Kidney capillary endothelial cell (primary cell): ENCODE measurements at regions not wholly inside any gene's neighbourhood (a gene's known extent, or its start where the extent isn't known, plus 50 kb on each side); places are given as distances from the start of the nearest gene placed in this dataset.
"Not testable (repeated sequence)": the region's sequence is repeated elsewhere in the genome, so short reads cannot be mapped to it uniquely, and the experiment has no call there.

Experiments
- DNase-seq: peaks from one replicate; pipeline ENCODE4 v3.0.0-alpha.2; 2018; ENCODE audit warnings: low spot score

- DNase-seq = no peak
Observed at GRCh38 chr20:29296256-29297230, 1960.9 kb upstream of the DEFB115 start.

DNA sequence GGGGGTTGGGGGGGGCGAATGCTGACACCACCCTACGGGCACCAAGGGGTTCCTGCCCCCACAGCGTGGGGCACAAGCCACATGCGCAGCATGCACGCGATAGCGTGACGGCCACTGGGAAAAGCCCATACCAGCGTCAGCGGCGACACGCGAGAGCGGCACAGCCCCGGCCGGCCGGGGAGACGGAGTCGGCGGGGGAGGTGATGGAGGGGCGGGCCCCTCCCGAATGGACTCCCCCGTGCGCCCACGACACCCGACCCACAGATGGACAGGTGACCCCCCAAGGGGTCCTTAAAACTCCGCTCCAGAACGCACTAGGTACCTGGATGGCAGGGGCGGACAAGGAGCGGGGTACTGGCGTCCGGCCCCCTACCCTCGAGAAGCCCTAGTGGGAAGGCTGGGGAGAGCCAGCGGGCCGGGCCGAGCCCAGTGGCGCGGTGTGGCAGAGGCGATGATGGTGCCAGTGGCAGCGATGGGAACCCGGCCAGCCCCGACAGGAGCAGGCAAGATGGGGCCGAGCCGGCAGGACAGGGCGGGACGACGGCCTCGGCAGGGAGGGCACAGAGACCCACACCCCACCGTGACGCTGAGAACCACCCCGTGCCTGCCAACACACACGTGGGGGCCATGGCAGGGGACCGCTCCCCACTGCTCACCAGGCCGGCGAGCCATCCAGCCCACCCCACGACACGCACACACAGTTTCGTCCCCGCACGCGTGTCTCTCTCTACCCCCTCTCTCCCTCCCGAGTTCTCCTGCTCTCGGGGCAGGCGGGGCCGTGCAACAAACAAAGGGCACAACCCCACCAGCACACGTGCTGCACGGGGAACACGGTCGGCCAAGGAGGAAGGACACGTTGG, 1959.8 kb upstream of the DEFB115 start:
- no peak for DNase-seq

DNA sequence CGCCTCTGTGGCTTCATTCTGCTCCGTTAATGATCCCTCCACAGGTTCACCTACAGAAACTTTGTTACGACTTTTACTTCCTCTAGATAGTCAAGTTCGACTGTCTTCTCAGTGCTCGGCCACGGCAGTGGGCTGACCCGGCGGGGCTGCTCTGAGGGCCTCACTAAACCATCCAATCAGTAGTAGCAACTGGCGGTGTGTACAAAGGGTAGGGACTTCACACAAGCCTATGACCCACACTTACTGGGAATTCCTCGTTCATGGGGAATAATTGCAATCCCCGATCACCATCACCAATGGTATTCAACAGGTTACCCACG, 1959.2 kb upstream of the DEFB115 start:
- DNase-seq = no peak

- no peak for DNase-seq
Observed at GRCh38 chr20:29298759-29299613, 1958.5 kb upstream of the DEFB115 start.

DNA sequence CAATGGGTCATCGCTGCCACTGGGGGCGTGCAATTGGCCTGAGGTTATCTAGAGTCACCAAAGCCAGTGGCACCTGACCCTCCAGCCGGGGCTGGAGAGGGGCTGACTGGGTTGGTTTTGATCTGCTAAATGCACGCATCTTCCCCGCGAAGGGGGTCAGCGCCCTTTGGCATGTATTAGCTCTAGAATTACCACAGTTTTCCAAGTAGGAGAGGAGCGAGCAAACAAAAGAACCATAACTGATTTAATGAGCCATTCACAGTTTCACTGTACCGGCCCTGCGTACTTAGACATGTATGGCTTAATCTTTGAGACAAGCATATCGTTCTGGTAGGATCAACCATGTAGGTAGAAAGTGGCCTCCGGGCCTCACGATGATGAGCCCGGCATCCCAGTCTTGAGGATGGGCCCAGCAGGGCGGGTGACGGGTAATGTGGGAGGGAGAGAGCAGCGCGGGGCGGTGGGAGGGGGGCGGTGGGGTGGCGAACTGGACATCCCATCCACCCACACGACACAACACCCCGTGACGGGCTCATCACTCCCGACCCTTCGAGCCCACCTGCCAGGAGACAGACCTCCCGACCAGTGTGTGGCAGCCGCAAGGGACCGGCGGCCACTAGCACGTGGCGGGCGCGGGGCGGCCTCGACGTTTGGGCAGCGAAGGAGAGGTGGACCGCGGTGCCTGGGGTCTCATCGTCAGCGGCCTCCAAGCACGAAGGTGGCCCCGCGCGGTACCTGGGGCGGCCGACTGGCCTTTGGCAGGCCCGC, 1957.5 kb upstream of the DEFB115 start:
- no peak for DNase-seq

DNA sequence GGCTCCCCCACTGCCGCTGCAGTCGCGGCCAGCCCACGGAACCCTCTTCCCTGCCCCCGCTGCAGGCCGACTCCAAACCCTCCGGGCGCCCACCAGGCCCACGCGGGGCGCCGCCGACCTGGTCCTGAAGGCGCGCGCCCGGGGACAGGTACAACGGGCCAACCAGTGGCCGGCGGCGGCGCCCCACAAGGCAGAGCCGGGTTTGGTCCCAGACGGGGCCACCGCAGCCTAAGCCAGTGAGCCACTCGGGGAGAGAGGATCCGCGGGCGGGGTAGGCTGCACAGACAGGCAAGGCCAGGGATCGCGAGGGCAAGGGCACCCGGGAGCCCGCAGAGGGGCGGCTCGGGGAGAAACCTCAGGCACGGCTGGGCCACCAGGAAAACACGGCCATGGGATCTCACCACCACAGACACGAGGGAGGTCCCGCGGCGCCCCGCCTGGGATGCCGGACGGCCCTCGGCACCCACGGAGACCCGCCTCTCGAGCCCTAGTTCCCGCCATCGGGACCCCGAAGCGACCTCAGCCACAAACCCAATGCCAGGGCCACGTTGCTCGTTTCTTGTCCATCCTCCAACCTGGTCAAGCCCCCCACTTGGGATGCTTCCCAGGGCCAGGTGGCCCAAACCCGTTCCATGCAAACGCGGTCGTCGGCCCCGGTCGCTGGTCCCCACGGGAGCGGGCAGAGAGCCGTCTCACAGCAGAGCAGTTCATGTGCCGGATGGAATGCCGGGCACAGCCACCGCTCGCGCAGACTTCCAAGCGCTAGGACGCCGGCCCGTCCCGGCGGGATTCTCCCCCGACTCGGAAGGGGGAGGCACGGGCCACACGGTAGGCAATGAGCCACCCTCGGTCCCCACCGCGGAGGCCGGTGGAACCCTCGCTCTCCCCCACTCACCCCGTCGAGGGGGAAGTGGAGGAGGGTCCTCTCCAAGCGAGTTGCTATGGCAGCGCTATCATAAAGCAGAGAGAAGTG, 1956.6 kb upstream of the DEFB115 start:
- no peak for DNase-seq

- no peak for DNase-seq
Observed at GRCh38 chr20:29301624-29302259, 1955.7 kb upstream of the DEFB115 start.

- DNase-seq = no peak
Observed at GRCh38 chr20:29302979-29303644, 1954.4 kb upstream of the DEFB115 start.

DNA sequence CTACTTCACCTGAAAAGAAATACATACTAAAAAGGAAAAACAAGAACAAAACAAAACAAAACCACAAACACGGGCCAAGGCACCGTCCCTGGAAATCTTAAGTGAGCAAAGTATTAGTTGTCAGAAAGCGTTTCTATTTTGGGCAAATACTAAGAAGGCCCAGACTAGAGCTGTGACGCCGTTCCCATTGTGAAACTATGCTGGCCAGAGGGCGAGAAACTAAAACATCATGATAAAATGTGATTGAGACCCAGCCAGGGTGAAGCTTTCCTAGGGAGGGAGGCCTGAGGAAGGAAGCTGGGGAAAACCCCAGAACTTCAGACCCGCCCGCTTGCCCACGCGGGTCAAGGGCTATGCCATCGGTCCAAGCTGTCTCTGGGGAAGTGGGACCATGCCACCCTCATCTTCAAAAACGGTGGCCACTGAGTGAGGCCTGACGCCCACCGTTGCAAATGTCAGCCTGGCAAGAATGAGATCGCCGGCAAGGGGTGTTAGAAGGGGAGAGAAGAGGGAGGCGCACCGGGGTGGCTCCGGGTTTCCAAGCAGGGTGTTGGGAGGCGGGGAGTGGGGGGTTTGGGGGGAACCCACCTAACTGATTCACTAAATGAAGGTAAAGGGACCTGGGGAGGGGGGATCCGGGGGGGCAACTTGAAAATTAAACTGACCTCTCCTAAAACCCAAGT, 1950.9 kb upstream of the DEFB115 start:
- DNase-seq = no peak

DNA sequence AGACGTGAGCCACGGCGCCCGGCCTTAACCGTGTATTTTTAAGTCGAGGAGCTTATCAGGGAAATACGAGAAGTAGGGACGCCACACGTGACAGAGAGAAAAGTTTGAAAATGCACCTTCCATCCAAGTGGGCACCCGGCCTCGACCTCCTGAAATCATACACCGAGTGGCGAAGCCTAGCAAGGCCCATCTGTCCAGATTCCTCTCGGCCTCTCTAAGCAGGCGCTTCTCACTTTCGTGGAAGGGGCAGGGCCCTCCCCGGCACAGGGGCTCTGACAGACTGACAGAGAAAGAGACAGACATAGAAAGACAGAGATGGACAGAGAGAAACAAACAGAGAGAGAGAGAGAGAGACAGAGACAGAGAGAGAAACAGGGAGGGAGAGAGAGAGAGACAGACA, 1950.0 kb upstream of the DEFB115 start:
- DNase-seq = not testable (repeated sequence)

GRCh38 chr20:29308956-29309355, 1948.5 kb upstream of the DEFB115 start:
- DNase-seq = not testable (repeated sequence)

DNA sequence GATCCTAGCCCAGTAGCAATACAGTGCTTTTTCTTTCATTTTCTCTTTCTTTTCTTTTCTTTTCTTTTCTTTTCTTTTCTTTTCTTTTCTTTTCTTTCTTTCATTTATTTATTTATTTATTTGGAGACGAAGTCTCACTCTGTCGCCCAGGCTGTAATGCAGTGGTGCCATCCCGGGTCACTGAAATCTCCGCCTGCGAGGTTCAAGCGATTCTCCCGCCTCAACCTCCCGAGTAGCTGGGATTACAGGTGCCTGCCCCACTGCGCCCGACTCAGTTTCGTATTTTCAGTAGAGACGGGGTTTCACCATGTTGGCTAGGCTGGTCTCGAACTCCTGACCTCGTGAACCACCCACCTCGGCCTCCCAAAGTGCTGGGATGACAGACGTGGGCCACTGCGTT, 1948.0 kb upstream of the DEFB115 start:
- DNase-seq = not testable (repeated sequence)

DNA sequence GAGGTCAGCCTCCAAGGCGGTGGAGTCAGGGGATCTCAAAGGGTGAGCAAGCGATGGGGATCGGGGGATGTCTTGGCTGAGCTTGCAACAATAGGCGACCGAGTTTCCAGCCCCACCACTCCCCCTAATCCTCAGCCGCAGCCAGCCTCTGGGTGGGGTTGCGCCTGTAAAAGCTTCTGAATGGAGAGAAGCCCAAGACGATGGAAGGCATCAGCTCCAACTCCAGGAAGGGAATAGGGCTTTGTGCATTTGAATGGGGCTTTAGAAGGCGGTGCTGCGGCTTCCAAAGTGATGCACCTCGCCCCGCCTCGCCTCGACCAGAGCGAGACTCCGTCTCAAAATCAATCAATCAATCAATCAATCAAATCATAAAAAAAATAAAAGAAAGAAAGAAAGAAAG, 1946.4 kb upstream of the DEFB115 start:
- not testable (repeated sequence) for DNase-seq

DNA sequence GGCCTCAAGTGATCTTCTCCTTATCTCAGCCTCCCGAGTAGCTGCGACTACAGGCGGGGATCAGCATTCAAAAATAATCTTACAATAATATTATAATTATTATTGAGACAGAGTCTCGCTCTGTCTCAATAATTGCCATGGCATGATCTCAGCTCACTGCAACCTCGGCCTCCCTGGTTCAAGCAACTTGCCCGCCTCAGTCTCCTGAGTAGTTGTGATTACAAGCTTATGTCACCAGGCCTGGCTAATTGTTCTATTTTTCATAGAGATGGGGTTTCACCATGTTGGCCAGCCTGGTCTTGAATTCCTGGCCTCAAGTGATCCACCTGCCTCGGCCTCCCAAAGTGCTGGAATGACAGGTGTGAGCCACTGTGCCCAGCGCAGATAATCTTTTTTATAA, 1944.8 kb upstream of the DEFB115 start:
- DNase-seq = not testable (repeated sequence)

- no peak for DNase-seq
Observed at GRCh38 chr20:29313481-29313880, 1944.0 kb upstream of the DEFB115 start.

DNA sequence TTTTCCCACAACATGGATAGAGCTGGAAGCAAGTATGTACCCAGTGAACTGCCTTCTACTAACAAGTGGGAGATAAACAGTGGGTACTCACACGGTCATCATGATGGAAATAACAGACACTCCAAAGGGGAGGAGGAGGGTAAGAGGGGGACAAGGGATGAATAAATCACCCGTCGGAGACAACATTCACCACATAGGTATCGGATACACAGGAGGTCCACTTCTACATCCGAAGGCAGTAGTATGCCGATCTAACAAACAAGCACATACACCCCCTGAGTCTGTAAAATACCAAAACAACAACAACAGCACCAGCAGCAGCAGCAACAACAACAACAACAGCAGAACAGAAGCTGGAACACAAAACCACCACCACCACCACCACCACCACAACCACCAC, 1943.2 kb upstream of the DEFB115 start:
- no peak for DNase-seq

DNA sequence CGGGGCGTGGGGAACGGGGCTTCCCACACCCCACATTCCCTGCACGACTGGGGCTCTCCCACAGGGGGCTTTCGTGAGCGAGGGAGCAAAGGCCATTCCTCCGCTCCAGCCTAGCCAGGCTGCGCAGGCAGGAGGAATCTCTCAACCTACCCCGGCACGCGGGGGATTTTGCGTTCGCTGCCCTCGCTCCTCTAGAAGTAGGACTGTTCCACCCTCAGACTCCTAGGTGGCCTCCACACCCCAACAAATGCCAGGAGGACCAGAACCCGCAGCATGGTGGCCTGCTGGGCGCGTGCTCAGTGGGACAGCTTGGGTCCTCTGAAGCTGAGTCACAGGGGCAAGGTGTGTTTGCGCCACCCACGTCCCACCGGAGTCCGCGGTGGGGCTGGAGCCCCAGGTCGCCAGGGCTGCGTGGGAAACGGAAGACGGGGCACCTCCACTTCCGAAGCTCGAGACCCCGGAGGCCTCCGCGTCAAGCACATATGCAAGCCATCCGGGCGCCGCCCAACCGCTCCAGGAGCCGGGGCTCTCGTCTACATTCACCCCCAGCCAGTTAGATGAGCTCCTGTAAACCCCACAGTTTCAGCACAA, 1938.5 kb upstream of the DEFB115 start:
- no peak for DNase-seq

DNA sequence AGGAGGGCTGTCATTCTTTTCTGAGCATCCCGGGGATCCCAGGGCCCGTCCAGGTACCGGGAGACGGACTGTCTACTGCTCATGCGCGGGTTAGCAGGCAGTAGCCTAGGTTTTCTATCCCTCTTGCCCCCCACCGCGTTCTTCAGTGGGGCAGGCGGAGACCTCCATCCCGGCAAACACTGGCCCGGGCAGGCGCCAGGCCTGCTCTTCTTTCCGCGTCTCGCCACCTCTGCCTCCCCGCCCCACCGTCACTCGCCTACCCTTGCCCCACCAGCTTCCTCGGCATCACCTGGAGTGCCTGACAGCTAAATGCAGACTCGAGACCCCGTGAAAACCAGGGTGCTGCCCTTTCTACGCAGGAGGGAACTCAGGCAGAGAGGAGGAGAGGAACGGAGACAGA, 1937.7 kb upstream of the DEFB115 start:
- DNase-seq = no peak
